ENCODE measurements at regions not wholly inside any gene's neighbourhood (a gene's known extent, or its start where the extent isn't known, plus 50 kb on each side); places are given as distances from the start of the nearest gene placed in this dataset.
"Not testable (repeated sequence)": the region's sequence is repeated elsewhere in the genome, so short reads cannot be mapped to it uniquely, and the experiment has no call there.

- no peak for DNase-seq
Observed at GRCh38 chr3:109806929-109807328, 469.6 kb upstream of the DPPA4 start.

- DNase-seq, result no peak
Observed at GRCh38 chr3:109809513-109809912, 472.2 kb upstream of the DPPA4 start.

GRCh38 chr3:109818081-109818480 is 480.7 kb upstream of the DPPA4 start:
- DNase-seq, result no peak

DNA sequence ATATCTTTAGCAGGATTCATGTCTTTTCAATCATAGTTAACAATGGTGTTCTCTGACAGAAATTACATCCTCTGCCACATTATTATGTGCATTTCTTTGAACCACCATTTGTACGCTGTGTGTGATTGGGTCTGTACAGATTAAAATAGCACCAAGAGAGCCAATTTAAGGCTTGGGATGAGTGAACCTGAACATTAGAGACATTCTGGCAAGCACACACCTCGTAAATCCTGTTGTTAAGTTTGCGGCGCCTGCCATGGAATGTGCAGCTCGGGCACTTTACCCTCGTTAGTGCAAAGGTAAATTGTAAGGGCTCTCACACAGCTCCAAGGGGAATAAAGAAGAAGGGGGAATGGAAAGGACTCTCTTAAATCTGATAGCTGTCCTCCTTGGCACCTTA is 482.4 kb upstream of the DPPA4 start:
- DNase-seq, result no peak

DNA sequence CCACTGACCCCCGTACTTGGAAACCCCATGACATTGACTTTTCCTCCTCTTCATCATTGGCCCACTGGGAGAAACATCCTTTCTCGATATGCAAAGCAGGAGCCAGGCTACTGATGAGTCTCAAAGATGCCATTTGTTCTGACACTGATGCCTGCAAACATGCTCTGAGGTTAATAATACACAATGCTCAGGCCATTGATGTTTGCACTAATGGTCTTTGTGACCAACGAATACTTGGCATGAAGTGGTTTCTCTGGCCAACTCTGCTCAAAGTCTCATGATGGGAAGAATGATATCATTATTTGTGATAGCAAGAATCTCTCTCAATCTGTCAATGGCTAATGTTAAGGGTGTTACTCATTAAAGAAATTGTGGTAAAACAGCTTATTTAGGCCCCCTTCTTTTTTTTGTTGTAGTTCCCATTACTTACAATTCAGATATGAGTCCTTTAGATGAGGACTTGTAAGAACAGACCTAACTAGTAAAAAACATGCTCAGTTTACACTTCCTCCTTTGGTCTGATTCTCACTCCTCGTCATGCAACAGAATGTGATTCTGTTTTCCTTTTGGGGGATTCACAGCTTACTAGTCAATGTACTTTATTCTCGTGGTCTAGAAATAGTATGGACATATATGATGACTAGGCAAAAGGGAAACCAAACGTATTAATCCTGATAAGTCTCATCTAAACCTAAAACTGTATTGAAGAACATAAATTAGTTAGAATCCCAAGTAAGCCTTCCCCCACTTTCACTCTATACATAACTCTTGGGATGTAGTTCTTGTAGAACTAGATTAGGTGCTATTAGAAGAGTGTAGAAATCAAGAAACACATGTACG is 488.8 kb upstream of the DPPA4 start:
- DNase-seq, result no peak

DNA sequence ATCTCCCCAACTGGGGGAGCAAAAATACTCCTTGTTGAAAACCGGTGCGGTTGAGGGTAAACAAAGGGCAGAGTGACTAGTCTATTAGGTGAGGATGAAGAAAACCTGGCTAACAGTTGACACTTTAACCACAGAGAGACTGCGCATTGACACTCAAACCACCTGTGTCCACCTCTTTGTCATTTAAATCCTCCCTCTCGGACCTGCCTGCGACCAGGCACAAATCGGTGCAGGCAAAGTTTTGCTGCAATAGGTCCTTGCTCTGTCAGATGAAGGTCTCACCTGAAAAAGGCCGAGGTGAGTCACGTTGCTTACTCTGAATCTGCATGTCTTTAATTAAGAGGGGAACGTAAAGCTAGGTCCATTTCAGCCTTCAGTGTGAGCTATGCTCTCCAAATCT is 494.1 kb upstream of the DPPA4 start:
- no peak for DNase-seq

GRCh38 chr3:109835958-109836357 is 498.6 kb upstream of the DPPA4 start:
- DNase-seq, result no peak

- DNase-seq, result no peak
Observed at GRCh38 chr3:109851854-109852253, 514.5 kb upstream of the DPPA4 start.

DNA sequence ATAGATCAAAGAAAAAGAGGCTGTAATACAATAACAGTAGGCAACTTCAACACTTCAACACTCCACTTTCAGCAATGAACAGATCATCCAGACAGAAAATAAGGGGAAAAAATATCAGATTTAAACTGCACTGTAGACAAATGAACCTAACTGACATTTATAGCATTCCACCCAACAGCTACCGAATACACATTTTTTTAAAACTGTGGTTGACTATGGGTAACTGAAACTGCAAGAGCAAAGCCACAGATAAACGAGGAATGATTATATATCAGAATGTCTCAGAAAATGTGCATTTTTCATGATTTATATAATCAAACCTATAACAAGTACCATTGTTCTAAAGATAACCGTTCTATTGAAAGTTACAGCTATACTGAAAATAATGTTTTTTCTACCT is 514.9 kb upstream of the DPPA4 start:
- DNase-seq, result no peak

DNA sequence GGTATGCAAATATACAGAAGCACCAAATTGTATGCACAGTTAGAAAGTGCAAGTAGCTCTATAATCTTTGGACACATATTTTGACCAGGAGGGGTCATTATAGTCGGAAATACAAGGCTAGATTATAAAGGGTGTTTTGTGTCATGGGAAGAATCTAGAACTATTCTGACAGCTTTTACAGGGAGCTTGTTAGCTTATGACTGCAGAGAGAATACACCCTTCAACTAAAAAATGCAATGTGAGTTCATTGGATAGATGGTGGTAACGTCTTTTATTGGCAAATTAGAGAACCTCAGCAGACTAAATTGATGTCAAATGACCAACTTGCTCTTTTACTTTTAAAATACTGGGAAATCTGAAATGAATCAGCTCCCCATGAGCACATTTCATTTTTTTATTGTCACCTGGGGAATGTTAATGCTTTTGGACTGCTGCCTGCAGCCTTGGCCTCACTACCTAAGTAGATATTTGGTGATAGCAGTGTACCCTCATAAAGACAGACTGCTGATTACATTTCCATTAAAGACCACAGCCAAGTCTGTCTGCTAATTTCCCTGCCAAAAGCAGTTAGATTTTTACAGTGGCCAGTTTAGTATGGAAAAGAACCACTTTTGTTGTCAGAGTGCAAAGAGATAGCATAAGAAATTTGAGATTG is 515.9 kb upstream of the DPPA4 start:
- DNase-seq, result no peak

- no peak for DNase-seq
Observed at GRCh38 chr3:109863701-109864100, 526.4 kb upstream of the DPPA4 start.

DNA sequence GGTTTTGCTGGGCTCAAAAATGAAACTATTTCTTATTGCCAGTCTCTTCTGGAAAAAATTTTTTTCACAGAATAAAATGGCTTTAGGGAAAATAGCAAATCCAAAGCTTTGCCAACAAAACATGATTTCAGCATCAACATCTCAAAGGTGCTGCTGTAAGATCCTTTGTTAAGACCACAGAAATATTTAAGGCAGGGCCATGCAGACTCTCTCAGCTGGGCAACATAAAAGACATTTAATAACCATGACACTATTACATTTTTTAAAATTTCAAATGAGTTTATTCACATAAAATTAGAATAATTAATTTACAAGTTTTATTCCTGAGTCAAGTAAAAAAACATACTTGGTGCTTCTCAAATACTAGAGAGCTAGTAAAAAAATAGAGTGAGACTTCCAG is 527.1 kb upstream of the DPPA4 start:
- no peak for DNase-seq

- DNase-seq, result no peak
Observed at GRCh38 chr3:109869586-109869985, 532.2 kb upstream of the DPPA4 start.

GRCh38 chr3:109874896-109875708 is 537.8 kb upstream of the DPPA4 start:
- DNase-seq, result no peak

- not testable (repeated sequence) for DNase-seq
Observed at GRCh38 chr3:109877616-109878015, 540.3 kb upstream of the DPPA4 start.

- no peak for DNase-seq
Observed at GRCh38 chr3:109882144-109882543, 544.8 kb upstream of the DPPA4 start.

DNA sequence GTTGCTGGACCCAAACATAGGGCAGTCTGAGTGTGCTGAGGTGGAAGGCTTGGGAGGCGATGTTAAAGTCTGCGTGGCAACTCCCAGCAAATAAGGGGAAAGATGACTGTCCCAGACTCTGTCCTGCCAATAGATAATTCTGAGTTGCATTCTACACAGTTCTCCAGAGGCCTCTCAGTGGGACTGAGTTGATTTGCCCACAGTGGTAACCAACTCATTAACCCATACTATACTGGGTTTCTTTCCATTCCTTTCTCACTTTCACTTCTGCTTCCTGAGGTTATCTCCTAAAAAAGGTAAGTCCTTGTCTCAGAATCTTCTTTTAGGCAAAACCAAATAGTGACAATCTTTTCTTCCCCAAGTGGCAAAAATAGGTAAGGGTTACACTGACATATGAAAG is 549.9 kb upstream of the DPPA4 start:
- no peak for DNase-seq

- DNase-seq, result no peak
Observed at GRCh38 chr3:109888026-109888425, 550.7 kb upstream of the DPPA4 start.

GRCh38 chr3:109897734-109898133 is 560.4 kb upstream of the DPPA4 start:
- DNase-seq, result no peak

DNA sequence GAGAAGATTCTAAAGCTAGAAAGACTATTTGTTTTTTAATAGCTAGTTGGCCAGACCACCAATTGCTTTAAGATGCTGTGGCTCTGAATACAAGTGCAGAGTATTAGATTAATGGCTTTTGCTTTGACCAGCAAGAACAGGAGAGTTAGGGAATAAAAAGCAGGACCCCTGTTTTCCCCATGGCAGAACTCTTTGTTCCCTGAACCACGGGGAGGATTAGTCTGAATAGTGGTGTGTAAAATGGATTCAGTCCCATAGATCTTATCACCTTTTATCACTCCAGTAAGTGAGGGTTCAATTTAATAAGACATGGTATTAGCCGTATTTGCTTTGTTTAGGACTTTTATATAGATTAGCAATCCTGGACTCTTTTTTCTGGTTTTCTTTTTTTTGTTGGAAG is 562.6 kb upstream of the DPPA4 start:
- no peak for DNase-seq

- no peak for DNase-seq
Observed at GRCh38 chr3:109900783-109901182, 563.4 kb upstream of the DPPA4 start.

DNA sequence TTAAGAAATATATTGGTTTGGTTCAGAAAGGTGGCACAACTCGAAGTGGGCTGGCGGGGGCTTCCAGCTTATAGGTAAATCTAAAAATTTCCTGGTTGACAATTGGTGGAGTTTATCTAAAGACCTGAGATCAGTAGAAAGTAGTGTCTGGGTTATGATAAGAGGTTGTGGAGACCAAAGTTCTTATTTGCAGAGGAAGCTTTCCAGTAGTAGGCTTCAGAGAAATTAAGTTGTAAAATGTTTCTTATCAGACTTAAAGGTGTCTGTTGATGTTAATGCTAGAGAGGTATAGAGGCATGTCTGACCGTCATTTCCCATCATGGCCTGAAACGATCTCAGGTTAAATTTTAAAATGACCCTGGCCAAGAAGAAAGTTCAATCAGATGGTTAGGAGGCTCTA is 565.2 kb upstream of the DPPA4 start:
- DNase-seq, result no peak

- no peak for DNase-seq
Observed at GRCh38 chr3:109903100-109903499, 565.8 kb upstream of the DPPA4 start.

DNA sequence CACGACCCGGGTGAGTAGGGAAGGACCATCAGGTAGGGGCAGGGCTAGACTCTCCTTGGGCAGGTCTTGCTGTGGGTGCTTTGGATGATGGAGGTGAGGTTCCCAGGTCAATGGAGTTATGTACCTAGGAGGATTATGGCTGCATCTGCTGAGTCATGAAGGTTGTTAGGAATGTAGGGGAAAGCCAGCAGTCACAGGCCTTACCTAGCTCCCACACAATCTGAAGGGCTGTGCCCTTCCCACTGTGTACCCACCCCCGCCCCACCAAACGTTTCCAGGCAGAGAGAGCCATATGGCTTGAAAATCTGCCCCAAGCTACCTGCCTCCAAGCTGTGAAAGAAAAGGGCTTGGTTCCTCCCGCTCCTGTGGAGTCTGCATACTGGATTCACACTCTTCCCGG is 573.4 kb upstream of the DPPA4 start:
- no peak for DNase-seq

Data from GOT3 (cell line).